OCI-LY7 (cell line): ENCODE measurements at regions not wholly inside any gene's neighbourhood (a gene's known extent, or its start where the extent isn't known, plus 50 kb on each side); places are given as distances from the start of the nearest gene placed in this dataset.

ENCODE experiments used
- EZH2phosphoT487 ChIP-seq: fragments of 200-600 bp; sonication (generic); IDR thresholded peaks from 2 replicates; pipeline ENCODE4 v1.6.1; 2018; ENCODE audit warnings: low read depth, borderline replicate concordance, mild to moderate bottlenecking, mixed run types, antibody characterized with exemption, low read length, moderate library complexity, mixed read lengths
- TF ChIP-seq, protein P1 (sequence below): fragments of 200-600 bp; sonication (generic); conservative IDR thresholded peaks from 2 replicates; pipeline ENCODE4 v1.5.1; 2014; ENCODE audit warnings: mild to moderate bottlenecking, antibody characterized with exemption, low read length, moderate library complexity, mixed read lengths

DNA sequence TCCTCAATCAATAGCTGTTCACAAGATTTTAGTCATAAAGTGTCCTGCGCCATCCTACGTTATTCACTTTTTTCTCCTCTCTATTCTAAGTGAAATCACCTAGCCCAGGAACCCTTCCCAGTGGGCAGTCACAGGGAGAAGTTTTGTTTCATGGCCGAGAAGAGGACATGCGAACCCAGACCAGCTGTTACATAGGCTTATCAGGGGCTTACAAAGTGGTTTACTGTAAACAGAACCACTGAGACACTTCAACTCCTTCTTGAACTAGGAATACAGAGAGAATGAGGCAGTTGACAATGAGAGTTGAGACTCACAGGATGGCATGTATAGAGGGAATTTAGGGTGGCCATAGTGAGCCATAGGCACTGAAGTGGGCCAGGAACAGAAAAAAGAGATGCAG is 246.9 kb upstream of the GLI3 start:
- TF ChIP-seq, protein P1, sequence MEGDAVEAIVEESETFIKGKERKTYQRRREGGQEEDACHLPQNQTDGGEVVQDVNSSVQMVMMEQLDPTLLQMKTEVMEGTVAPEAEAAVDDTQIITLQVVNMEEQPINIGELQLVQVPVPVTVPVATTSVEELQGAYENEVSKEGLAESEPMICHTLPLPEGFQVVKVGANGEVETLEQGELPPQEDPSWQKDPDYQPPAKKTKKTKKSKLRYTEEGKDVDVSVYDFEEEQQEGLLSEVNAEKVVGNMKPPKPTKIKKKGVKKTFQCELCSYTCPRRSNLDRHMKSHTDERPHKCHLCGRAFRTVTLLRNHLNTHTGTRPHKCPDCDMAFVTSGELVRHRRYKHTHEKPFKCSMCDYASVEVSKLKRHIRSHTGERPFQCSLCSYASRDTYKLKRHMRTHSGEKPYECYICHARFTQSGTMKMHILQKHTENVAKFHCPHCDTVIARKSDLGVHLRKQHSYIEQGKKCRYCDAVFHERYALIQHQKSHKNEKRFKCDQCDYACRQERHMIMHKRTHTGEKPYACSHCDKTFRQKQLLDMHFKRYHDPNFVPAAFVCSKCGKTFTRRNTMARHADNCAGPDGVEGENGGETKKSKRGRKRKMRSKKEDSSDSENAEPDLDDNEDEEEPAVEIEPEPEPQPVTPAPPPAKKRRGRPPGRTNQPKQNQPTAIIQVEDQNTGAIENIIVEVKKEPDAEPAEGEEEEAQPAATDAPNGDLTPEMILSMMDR = no peak
- TF ChIP-seq EZH2phosphoT487 = no peak
